ENCODE measurements at regions not wholly inside any gene's neighbourhood (a gene's known extent, or its start where the extent isn't known, plus 50 kb on each side); places are given as distances from the start of the nearest gene placed in this dataset.
"Not testable (repeated sequence)": the region's sequence is repeated elsewhere in the genome, so short reads cannot be mapped to it uniquely, and the experiment has no call there.

DNA sequence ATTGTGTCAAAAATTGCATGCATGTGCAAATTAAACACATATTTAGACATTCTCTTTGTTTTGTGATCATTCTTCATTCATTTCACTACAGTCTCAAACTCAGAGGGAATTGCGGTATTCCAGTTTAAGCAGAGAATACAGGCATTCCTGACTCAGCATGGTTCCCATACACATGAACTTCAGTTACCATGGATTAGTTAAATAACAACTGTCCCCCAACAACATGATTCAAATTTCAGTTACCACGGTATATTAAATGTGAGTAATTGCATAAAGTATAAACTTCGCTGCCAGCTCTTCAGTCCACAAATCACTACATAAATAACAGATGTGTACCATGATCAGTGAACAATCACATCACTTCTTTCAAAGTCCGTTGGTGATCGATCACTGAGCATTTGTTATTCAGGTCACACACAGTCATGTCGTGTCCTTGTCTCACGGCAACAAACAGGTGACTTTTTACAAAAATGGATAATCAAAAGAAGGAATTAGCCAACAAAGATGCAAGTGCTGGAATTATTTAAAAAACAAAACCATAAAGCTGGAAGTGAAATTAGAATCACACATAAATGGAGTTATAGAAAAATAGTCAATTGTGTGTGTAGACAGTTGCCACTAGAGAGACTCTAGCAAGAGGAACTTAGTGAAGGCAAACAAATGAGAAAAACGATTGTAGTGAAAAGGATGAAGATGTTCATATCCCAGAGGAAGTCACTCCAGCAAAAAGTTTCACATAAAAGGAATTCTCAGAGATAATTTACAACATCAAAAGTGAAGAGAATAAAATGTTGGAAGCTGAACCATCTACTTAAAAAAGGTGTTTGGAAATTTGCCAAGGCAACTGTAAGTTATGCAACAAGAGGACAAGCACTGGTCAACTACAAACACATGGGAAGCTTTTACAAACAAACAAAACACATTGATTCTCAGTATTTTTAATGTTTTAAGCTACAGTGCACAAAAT, 138.6 kb upstream of the SMARCAD1 start:
- Histone ChIP-seq H3K9me3 (replicated peaks) (no peaks in the 10 kb centered on the region), H3K4me1 (no peaks in the 10 kb centered on the region), H3K36me3 (no peaks in the 10 kb centered on the region), H3K27me3 (0 out of 2 replicates have a peak, but pooled peaks cover 6% of the 10 kb centered on the region), H3K4me3 (no peak overlapping the region), H3K27ac (no peak overlapping the region)
- no peak for DNase-seq

GRCh38 chr4:94076498-94076897, 131.2 kb upstream of the SMARCAD1 start:
- Histone ChIP-seq H3K27ac (no peak overlapping the region), H3K4me3 (no peak overlapping the region), H3K4me1 (no peaks in the 10 kb centered on the region), H3K9me3 (replicated peaks) (no peaks in the 10 kb centered on the region), H3K27me3 (no peaks in the 10 kb centered on the region), H3K36me3 (no peaks in the 10 kb centered on the region)
- peak in 1 of 2 experiments; percentile 11 for DNase-seq

DNA sequence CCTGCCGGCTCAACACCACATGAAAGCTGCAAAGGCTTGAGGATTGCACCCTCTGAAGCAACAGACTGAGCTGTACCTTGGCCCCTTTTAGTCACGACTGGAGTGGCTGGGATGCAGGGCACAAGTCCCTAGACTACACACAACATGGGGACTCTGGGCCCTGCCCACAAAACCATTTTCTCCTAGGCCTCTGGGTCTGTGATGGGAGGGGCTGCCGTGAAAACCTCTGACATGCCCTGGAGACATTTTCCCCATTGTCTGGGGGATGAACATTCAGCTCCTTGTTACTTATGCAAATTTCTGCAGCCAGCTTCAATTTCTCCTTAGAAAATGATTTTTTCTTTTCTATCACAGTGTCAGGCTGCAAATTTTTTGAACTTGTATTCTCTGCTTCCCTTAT, 123.5 kb upstream of the SMARCAD1 start:
- no peak for DNase-seq
- H3K4me1 ChIP-seq, result no peaks in the 10 kb centered on the region
- no peak overlapping the region for H3K4me3 ChIP-seq
- no peaks in the 10 kb centered on the region; the same call in 1 of the 2 replicates for H3K9me3 ChIP-seq (replicated peaks)
- H3K36me3 ChIP-seq, result no peaks in the 10 kb centered on the region
- H3K27ac ChIP-seq, result no peak overlapping the region
- no peaks in the 10 kb centered on the region for H3K27me3 ChIP-seq

GRCh38 chr4:94099141-94099540, 108.5 kb upstream of the SMARCAD1 start:
- H3K4me3 ChIP-seq; H3K27ac ChIP-seq; H3K9me3 ChIP-seq (replicated peaks); DNase-seq; H3K4me1 ChIP-seq; H3K27me3 ChIP-seq; H3K36me3 ChIP-seq: not testable (repeated sequence)

DNA sequence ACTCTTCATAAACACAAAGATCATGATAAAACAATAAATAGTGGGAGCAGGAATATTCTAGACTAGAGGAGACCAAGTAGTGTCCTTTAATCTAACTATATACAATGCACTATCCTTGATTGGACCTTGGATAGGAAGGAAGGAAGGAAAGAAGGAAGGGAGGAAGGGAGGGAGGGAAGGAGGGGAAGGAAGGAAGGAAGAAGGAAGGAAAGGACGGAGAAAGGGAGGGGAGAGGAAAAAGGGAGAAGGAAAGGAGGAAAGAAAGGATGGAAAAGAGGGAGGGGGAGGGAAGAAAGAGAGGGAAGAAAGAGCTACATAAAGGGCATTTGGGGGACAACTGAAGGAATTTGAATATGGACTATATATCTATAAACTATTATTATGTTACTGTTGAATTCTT, 95.0 kb upstream of the SMARCAD1 start:
- H3K27ac ChIP-seq, result no peak overlapping the region
- no peaks in the 10 kb centered on the region; the same call in 1 of the 2 replicates for H3K9me3 ChIP-seq (replicated peaks)
- DNase-seq, result no peak
- no peak overlapping the region for H3K4me3 ChIP-seq
- H3K27me3 ChIP-seq, result peaks cover 3% of the 10 kb centered on the region; the same call in 1 of the 2 replicates
- H3K36me3 ChIP-seq, result no peaks in the 10 kb centered on the region
- H3K4me1 ChIP-seq, result no peaks in the 10 kb centered on the region

DNA sequence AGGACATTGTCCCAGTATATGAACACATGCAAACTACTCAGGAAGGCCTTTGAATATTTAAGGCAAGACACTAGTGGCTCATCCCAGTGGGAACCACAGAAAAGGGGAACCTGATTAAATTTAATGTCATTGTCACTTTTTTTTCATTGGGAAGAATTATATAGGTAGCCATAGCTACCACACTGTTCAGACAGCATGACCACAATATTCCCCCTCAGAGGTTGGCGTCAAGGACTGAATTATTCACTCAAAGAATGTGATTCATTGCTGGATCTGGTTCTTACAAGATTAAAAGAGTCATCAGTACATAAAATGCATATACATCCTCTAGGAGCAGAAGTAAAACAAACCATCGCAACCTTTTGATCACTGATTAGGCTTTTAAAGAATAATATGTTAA, 92.0 kb upstream of the SMARCAD1 start:
- no peaks in the 10 kb centered on the region for H3K36me3 ChIP-seq
- no peak overlapping the region for H3K27ac ChIP-seq
- no peaks in the 10 kb centered on the region; the same call in 1 of the 2 replicates for H3K9me3 ChIP-seq (replicated peaks)
- no peaks in the 10 kb centered on the region for H3K4me1 ChIP-seq
- H3K27me3 ChIP-seq, result 0 out of 2 replicates have a peak, but pooled peaks cover 4% of the 10 kb centered on the region
- H3K4me3 ChIP-seq, result no peak overlapping the region
- no peak for DNase-seq

DNA sequence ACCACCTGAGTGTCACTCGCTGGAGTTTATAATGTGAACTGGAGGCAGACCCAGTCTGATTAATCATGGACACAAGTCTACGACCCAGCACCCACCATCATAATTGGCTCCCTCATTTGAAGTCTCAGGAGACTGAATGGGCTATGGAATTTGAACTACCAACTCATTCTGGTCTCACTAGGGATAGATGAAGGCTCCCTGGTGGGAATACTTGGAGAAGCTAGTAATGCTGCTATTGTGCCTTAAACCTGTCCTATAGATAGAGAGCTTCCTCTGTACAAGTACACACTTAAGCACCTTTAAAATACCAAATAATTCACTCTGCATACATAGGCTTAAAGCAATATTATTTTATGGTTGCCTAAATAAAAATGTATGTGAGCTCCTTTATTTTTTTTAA, 90.8 kb upstream of the SMARCAD1 start:
- Histone ChIP-seq H3K36me3 (no peaks in the 10 kb centered on the region), H3K9me3 (replicated peaks) (no peaks in the 10 kb centered on the region; the same call in 1 of the 2 replicates), H3K4me1 (no peaks in the 10 kb centered on the region), H3K27ac (no peak overlapping the region), H3K4me3 (no peak overlapping the region), H3K27me3 (0 out of 2 replicates have a peak, but pooled peaks cover 4% of the 10 kb centered on the region)
- no peak for DNase-seq

DNA sequence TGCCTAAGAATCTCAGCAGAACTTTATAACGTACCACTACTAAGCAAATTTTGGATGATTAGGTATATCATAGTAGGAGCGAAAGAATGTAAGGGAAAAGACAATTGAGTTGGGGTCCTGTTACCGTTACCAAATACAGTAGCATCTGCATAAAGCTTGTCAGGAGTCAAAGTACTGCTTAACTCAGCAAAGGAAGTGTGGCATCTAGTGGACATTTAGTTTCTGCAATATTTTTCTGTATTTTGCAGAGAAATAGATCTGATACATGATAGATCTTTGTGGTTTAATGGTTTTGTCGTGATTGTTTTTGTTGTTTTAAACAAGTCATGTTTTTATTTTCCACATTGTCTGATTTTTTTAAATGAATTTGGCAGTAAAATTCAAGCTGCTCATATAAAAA, 81.0 kb upstream of the SMARCAD1 start:
- Histone ChIP-seq H3K27me3 (peaks cover 5% of the 10 kb centered on the region; the same call in 1 of the 2 replicates), H3K4me1 (no peaks in the 10 kb centered on the region), H3K9me3 (replicated peaks) (no peaks in the 10 kb centered on the region), H3K36me3 (no peaks in the 10 kb centered on the region), H3K27ac (no peak overlapping the region), H3K4me3 (no peak overlapping the region)
- DNase-seq, result peak in 1 of 2 experiments; percentile 17

DNA sequence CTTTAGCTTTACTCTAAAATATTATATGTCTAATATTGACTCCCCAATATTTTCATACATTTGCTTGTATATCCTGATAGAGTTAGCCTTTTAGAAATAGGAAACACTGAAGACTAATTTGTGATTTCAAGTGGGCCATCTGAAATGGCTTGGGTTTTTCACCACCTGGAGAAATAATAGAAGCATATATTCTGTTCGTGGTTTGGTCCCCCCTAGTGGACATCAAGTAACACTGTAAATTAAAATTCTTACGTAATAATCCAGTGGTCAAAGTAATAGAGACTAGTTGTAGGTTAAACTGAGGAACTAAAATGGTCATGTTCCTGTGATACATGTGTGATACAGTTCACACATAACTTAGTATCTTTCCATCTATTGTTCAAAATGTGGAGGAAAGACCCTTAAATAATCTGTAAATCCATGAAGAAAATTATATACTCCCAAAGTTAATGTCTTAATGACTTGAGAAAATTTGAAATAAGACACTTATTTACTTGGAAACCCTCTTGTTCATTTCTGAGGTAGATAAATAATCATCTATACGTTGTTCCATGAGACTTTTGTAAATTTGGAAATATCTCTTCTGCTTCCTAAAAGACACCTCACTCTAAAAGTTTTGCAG, 79.8 kb upstream of the SMARCAD1 start:
- Histone ChIP-seq H3K27ac (no peak overlapping the region), H3K9me3 (replicated peaks) (no peaks in the 10 kb centered on the region), H3K4me1 (no peaks in the 10 kb centered on the region), H3K4me3 (no peak overlapping the region), H3K27me3 (peaks cover 5% of the 10 kb centered on the region; the same call in 1 of the 2 replicates), H3K36me3 (no peaks in the 10 kb centered on the region)
- peak in 1 of 2 experiments; percentile 63 for DNase-seq

DNA sequence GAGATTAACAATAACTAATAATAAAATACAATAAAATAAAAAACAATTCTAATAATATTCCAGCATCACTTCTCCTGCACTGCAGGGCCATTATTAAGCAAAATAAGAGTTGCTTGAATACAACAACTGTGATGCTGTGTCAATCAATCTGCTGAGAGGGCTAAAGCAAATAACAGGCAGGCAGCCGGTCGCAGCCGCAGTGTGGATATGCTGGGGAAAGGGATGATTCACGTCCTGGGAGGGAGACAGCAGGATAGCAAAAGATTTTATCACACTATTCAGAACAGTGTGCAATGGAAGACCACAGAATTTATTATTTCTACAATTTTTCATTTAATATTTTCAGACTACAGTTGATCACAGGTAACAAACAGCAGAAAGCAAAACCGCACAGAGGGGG, 76.5 kb upstream of the SMARCAD1 start:
- no peaks in the 10 kb centered on the region for H3K4me1 ChIP-seq
- no peak for DNase-seq
- no peaks in the 10 kb centered on the region for H3K9me3 ChIP-seq (replicated peaks)
- no peaks in the 10 kb centered on the region; the same call in 1 of the 2 replicates for H3K27me3 ChIP-seq
- no peak overlapping the region for H3K4me3 ChIP-seq
- no peak overlapping the region for H3K27ac ChIP-seq
- H3K36me3 ChIP-seq, result no peaks in the 10 kb centered on the region

DNA sequence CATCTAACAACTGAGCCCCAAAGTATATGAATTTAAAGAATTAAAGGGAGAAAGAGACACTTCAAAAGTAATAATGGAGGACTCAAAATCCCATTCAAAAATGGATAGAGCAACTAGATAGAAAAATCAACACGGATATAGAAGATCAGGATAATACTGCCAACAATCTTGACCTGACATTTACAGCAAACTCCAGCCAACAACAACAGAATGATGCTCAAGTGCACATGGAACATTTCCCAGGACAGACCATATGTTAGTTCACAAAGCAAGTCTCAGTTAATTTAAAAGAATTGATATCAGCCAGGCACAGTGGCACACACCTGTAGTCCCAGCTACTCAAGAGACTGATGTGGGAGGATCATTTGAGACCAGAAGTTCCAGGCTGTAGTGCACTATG, 72.0 kb upstream of the SMARCAD1 start:
- no peak overlapping the region for H3K27ac ChIP-seq
- no peaks in the 10 kb centered on the region; the same call in 1 of the 2 replicates for H3K36me3 ChIP-seq
- H3K4me1 ChIP-seq, result no peaks in the 10 kb centered on the region
- no peaks in the 10 kb centered on the region for H3K9me3 ChIP-seq (replicated peaks)
- H3K27me3 ChIP-seq, result peaks cover 12% of the 10 kb centered on the region; the same call in 1 of the 2 replicates
- no peak for DNase-seq
- H3K4me3 ChIP-seq, result no peak overlapping the region

DNA sequence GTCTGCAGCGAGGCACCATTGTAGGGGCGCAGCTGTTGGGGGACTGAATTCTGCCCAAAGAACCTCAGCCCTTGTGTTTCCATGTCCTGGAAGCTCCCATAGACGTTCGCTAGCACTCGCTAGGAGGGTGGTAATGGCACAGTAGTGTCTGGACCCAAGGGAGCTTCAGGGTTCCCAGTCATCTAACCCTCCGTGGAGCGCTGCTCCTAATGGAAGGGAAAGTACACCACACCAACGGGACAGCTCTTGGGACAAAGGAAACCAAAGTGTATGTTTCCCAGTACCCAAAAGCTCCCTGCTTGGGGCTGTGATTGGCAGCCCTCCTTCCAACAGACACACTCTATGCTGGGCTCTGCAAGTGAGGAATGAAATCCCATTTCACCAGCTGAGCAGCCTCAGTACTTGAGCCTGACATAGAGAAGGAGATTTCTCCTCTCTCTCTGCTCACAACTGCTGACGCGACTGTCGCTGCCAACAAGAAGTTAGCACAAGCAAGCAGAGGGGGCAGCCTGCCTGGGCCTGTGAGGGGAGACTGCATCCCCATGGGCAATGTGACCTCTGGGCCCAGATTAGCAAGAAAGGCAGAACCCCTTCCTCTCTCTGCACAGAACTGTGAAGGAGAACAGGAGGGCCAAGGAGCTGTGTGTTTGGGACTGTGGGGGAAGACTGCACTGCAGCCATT, 67.6 kb upstream of the SMARCAD1 start:
- Histone ChIP-seq H3K27me3 (peaks cover 12% of the 10 kb centered on the region; the same call in 1 of the 2 replicates), H3K27ac (no peak overlapping the region), H3K36me3 (no peaks in the 10 kb centered on the region; the same call in 1 of the 2 replicates), H3K9me3 (replicated peaks) (no peaks in the 10 kb centered on the region), H3K4me1 (no peaks in the 10 kb centered on the region), H3K4me3 (no peak overlapping the region)
- DNase-seq, result no peak

GRCh38 chr4:94141001-94141400, 66.7 kb upstream of the SMARCAD1 start:
- no peaks in the 10 kb centered on the region for H3K4me1 ChIP-seq
- no peaks in the 10 kb centered on the region for H3K9me3 ChIP-seq (replicated peaks)
- no peak for DNase-seq
- H3K27ac ChIP-seq, result no peak overlapping the region
- H3K4me3 ChIP-seq, result no peak overlapping the region
- peaks cover 12% of the 10 kb centered on the region; the same call in 1 of the 2 replicates for H3K27me3 ChIP-seq
- no peaks in the 10 kb centered on the region; the same call in 1 of the 2 replicates for H3K36me3 ChIP-seq

GRCh38 chr4:94148052-94148451, 59.6 kb upstream of the SMARCAD1 start:
- not testable (repeated sequence) for H3K4me1 ChIP-seq; H3K27me3 ChIP-seq; H3K9me3 ChIP-seq (replicated peaks); H3K27ac ChIP-seq; H3K4me3 ChIP-seq; H3K36me3 ChIP-seq
- peak in 1 of 2 experiments; percentile 23 for DNase-seq
